IMR-90 (cell line): ENCODE measurements at regions not wholly inside any gene's neighbourhood (a gene's known extent, or its start where the extent isn't known, plus 50 kb on each side); places are given as distances from the start of the nearest gene placed in this dataset.

ENCODE experiments used
- ATAC-seq: fragments of 200-7000 bp; cut with Tn5 transposase; 2 replicates; pipeline ENCODE4 v1.9.1; 2020; ENCODE audit warnings: low read depth, mild to moderate bottlenecking, moderate library complexity
- BruUV-seq: library from RNA; stranded (reverse); fragments of 400-500 nt; replicated peaks from 2 replicates; lab custom pipeline; 2021; lab: Mats Ljungman, UMichigan
- CTCF ChIA-PET: fragments of 300-600 bp; formaldehyde crosslinking; extraction: SDS; loops from one replicate; lab custom pipeline; 2021; ENCODE audit warnings: antibody characterized with exemption; lab: Yijun Ruan, JAX
- POLR2A ChIA-PET: fragments of 300-600 bp; sonication (Branson Sonifier 250); formaldehyde crosslinking; loops from one replicate; lab custom pipeline; 2022; ENCODE audit warnings: antibody characterized with exemption; ENCODE audit not compliant: unreplicated experiment; lab: Charles Lee
- DNase-seq: peaks from one replicate; pipeline ENCODE4 v3.0.0; 2013
- H2AFZ ChIP-seq: replicated peaks from 2 replicates; pipeline ENCODE3; 2013; ENCODE audit warnings: low read length, mild to moderate bottlenecking; ENCODE audit not compliant: poor library complexity
- H2AK5ac ChIP-seq: 2 replicates; pipeline ENCODE4 v1.6.1; 2013; ENCODE audit warnings: low read depth, low read length, inconsistent platforms
- H2AK9ac ChIP-seq: replicated peaks from 2 replicates; pipeline ENCODE3; 2013; ENCODE audit warnings: mild to moderate bottlenecking, low read depth, low read length, moderate library complexity; ENCODE audit not compliant: poor library complexity
- H2BK120ac ChIP-seq: 2 replicates; pipeline ENCODE4 v1.6.1; 2013; ENCODE audit warnings: low read depth, low read length, inconsistent platforms
- H2BK15ac ChIP-seq: 3 replicates; pipeline ENCODE4 v1.6.1; 2013; ENCODE audit warnings: low read depth, low read length, inconsistent platforms
- H2BK20ac ChIP-seq: 2 replicates; pipeline ENCODE4 v1.6.1; 2013; ENCODE audit warnings: low read depth, mild to moderate bottlenecking, inconsistent platforms, low read length, moderate library complexity
- H2BK5ac ChIP-seq: 2 replicates; pipeline ENCODE4 v1.6.1; 2013; ENCODE audit warnings: mild to moderate bottlenecking, low read depth, low read length, inconsistent platforms; ENCODE audit not compliant: poor library complexity, severe bottlenecking
- H3K14ac ChIP-seq: replicated peaks from 2 replicates; pipeline ENCODE4 v1.6.1; 2013; ENCODE audit warnings: low read depth, low read length, inconsistent platforms
- H3K18ac ChIP-seq: 2 replicates; pipeline ENCODE4 v1.6.1; 2013; ENCODE audit warnings: low read depth, low read length, control low read depth
- H3K23ac ChIP-seq: 2 replicates; pipeline ENCODE4 v1.6.1; 2013; ENCODE audit warnings: low read depth, low read length, inconsistent platforms
- H3K27ac ChIP-seq: 2 replicates; pipeline ENCODE4 v1.5.1; 2013; ENCODE audit warnings: mild to moderate bottlenecking, control low read depth, low read length; ENCODE audit not compliant: insufficient read depth
- H3K27me3 ChIP-seq: 2 replicates; pipeline ENCODE4 v1.6.1; 2013; ENCODE audit warnings: low read length; ENCODE audit not compliant: control insufficient read depth, insufficient read depth
- H3K36me3 ChIP-seq: 2 replicates; pipeline ENCODE4 v1.6.1; 2013; ENCODE audit warnings: low read length, mixed read lengths; ENCODE audit not compliant: control insufficient read depth, insufficient read depth
- H3K4ac ChIP-seq: 2 replicates; pipeline ENCODE4 v1.6.1; 2013; ENCODE audit warnings: low read depth, low read length, inconsistent platforms
- H3K4me1 ChIP-seq: 2 replicates; pipeline ENCODE4 v1.6.1; 2013; ENCODE audit warnings: low read length, mixed read lengths; ENCODE audit not compliant: control insufficient read depth, insufficient read depth
- H3K4me2 ChIP-seq: 2 replicates; pipeline ENCODE4 v1.6.1; 2013; ENCODE audit warnings: low read depth, mild to moderate bottlenecking, control low read depth, low read length, moderate library complexity
- H3K4me3 ChIP-seq: 2 replicates; pipeline ENCODE4 v1.5.1; 2013; ENCODE audit warnings: low read depth, mild to moderate bottlenecking, control low read depth, low read length, moderate library complexity; ENCODE audit not compliant: insufficient read depth
- H3K56ac ChIP-seq: 2 replicates; pipeline ENCODE4 v1.6.1; 2013; ENCODE audit warnings: low read length, inconsistent platforms; ENCODE audit not compliant: insufficient read depth; ENCODE audit errors: extremely low read depth
- H3K79me1 ChIP-seq, 2 experiments: 2 replicates each; pipeline ENCODE4 v1.6.1; 2013; ENCODE audit warnings: low read length in 2 of 2, inconsistent platforms in 1 of 2, low read depth in 1 of 2
- H3K9ac ChIP-seq: 2 replicates; pipeline ENCODE4 v1.6.1; 2013; ENCODE audit warnings: low read depth, low read length, control low read depth
- H3K9me1 ChIP-seq: 2 replicates; pipeline ENCODE4 v1.6.1; 2013; ENCODE audit warnings: low read length, inconsistent platforms; ENCODE audit not compliant: insufficient read depth
- H3K9me3 ChIP-seq: 2 replicates; pipeline ENCODE4 v1.6.1; 2013; ENCODE audit warnings: low read length; ENCODE audit not compliant: control insufficient read depth, insufficient read depth
- H4K20me1 ChIP-seq: 2 replicates; pipeline ENCODE4 v1.6.1; 2013; ENCODE audit warnings: low read length, inconsistent platforms; ENCODE audit not compliant: insufficient read depth
- H4K5ac ChIP-seq: 2 replicates; pipeline ENCODE4 v1.6.1; 2013; ENCODE audit warnings: mild to moderate bottlenecking, low read depth, low read length, control low read depth
- H4K8ac ChIP-seq, 2 experiments: 2 replicates each; pipeline ENCODE4 v1.6.1; 2013; ENCODE audit warnings: low read depth in 2 of 2, low read length in 2 of 2, control low read depth in 1 of 2, inconsistent platforms in 1 of 2
- H4K91ac ChIP-seq: 2 replicates; pipeline ENCODE4 v1.6.1; 2013; ENCODE audit warnings: low read depth, low read length, inconsistent platforms; ENCODE audit not compliant: insufficient read depth
- BHLHE40 ChIP-seq: fragments of 150-350 bp; IDR thresholded peaks from 2 replicates; pipeline ENCODE4 v1.6.1; 2016; ENCODE audit warnings: mild to moderate bottlenecking, low read depth, low read length
- CEBPB ChIP-seq: IDR thresholded peaks from 2 replicates; pipeline ENCODE4 v1.6.1; 2012; ENCODE audit warnings: low read depth, low read length, improper control_type of control experiment
- CHD1 ChIP-seq: IDR thresholded peaks from 2 replicates; pipeline ENCODE4 v1.6.1; 2012; ENCODE audit warnings: low read depth, low read length, improper control_type of control experiment
- CTCF ChIP-seq: conservative IDR thresholded peaks from 2 replicates; pipeline ENCODE4 v1.5.1; 2012; ENCODE audit warnings: mild to moderate bottlenecking, low read depth, low read length, improper control_type of control experiment
- ELK1 ChIP-seq: fragments of 150-350 bp; IDR thresholded peaks from 2 replicates; pipeline ENCODE4 v1.6.1; 2016; ENCODE audit warnings: low read depth, mild to moderate bottlenecking, low read length, moderate library complexity, borderline replicate concordance
- FOS ChIP-seq: fragments of 150-350 bp; IDR thresholded peaks from 2 replicates; pipeline ENCODE4 v1.6.1; 2016; ENCODE audit warnings: low read depth, low read length
- MAFK ChIP-seq: IDR thresholded peaks from 2 replicates; pipeline ENCODE4 v1.6.1; 2012; ENCODE audit warnings: low read depth, low read length, improper control_type of control experiment
- MAZ ChIP-seq: IDR thresholded peaks from 2 replicates; pipeline ENCODE4 v1.6.1; 2012; ENCODE audit warnings: low read depth, mild to moderate bottlenecking, low read length, improper control_type of control experiment, moderate library complexity, borderline replicate concordance
- MXI1 ChIP-seq: IDR thresholded peaks from 2 replicates; pipeline ENCODE4 v1.6.1; 2012; ENCODE audit warnings: low read depth, mild to moderate bottlenecking, low read length, moderate library complexity, borderline replicate concordance
- NFE2L2 ChIP-seq: fragments of 150-350 bp; IDR thresholded peaks from 2 replicates; pipeline ENCODE4 v1.6.1; 2016; ENCODE audit warnings: low read depth, mild to moderate bottlenecking, low read length
- POLR2A ChIP-seq: IDR thresholded peaks from 2 replicates; pipeline ENCODE4 v1.6.1; 2012; ENCODE audit warnings: mild to moderate bottlenecking, low read depth, low read length
- RAD21 ChIP-seq: IDR thresholded peaks from 2 replicates; pipeline ENCODE4 v1.6.1; 2012; ENCODE audit warnings: low read length, improper control_type of control experiment
- RCOR1 ChIP-seq: IDR thresholded peaks from 2 replicates; pipeline ENCODE4 v1.6.1; 2012; ENCODE audit warnings: mild to moderate bottlenecking, low read length, improper control_type of control experiment; ENCODE audit not compliant: insufficient replicate concordance
- RFX5 ChIP-seq: IDR thresholded peaks from 2 replicates; pipeline ENCODE4 v1.8.0; 2012; ENCODE audit warnings: low read depth, mild to moderate bottlenecking, low read length, moderate library complexity
- SMC3 ChIP-seq: fragments of 150-350 bp; IDR thresholded peaks from 2 replicates; pipeline ENCODE4 v1.6.1; 2016; ENCODE audit warnings: low read depth, mild to moderate bottlenecking, antibody characterized with exemption, low read length, moderate library complexity
- USF2 ChIP-seq: fragments of 150-350 bp; IDR thresholded peaks from 2 replicates; pipeline ENCODE4 v1.6.1; 2017; ENCODE audit warnings: mild to moderate bottlenecking, antibody characterized with exemption, low read length, low read depth
- WGBS, 2 experiments: methylation state at CpG; one replicate each; pipeline versions ENCODE4 v1.1.5 to v1.1.7; 2013; ENCODE audit warnings: missing lambda C conversion rate in 2 of 2; ENCODE audit not compliant: insufficient read length in 1 of 2; ENCODE audit errors: extremely low coverage in 2 of 2; 5-methylcytosine and 5-hydroxymethylcytosine counted together
- dilution Hi-C: fragments of 300-500 bp; cut with HindIII; formaldehyde crosslinking; loops from one replicate; pipeline ENCODE4 v1.14.3; 2018; ENCODE audit warnings: low sequenced_read_pairs; ENCODE audit not compliant: unreplicated experiment
- in situ Hi-C: fragments of 300-500 bp; cut with MboI; formaldehyde crosslinking; loops from 3 replicates; pipeline ENCODE4 v1.14.3; 2019; ENCODE audit warnings: low sequenced_read_pairs, inconsistent platforms, mixed read lengths
- intact Hi-C: fragments of 100-400 bp; cut with micrococcal nuclease; formaldehyde crosslinking; loops from 2 replicates; pipeline ENCODE4 v1.10.0; 2022

GRCh38 chr5:118321081-118321480, 667.3 kb downstream of the DTWD2 start:
- POLR2A ChIA-PET: no interaction called here
- BruUV-seq: no TSS peak
- no peak overlapping the region for H3K14ac ChIP-seq

More at GRCh38 chr5:118321081-118321480, 667.3 kb downstream of the DTWD2 start:
- ATAC-seq (no peak), DNase-seq (no peak)
- no peak overlapping the region for H2AK9ac ChIP-seq
- no peak overlapping the region for H4K8ac ChIP-seq
- peaks cover 4% of the 10 kb centered on the region; the same call in 1 of the 2 replicates for H3K9me3 ChIP-seq
- no peak overlapping the region for H3K18ac ChIP-seq
- no peak overlapping the region for H3K4me2 ChIP-seq
- no peaks in the 10 kb centered on the region for H3K27me3 ChIP-seq
- H3K23ac ChIP-seq: no peak overlapping the region
- H4K20me1 ChIP-seq: no peaks in the 10 kb centered on the region
- no peaks in the 10 kb centered on the region for H3K79me1 ChIP-seq
- H2AK5ac ChIP-seq: no peak overlapping the region
- H2BK15ac ChIP-seq: no peak overlapping the region
- H3K27ac ChIP-seq: no peak overlapping the region
- H3K56ac ChIP-seq: no peak overlapping the region
- intact Hi-C loops (no loop called here), in situ Hi-C loops (no loop called here), dilution Hi-C loops (no loop called here)
- no peaks in the 10 kb centered on the region for H3K36me3 ChIP-seq
- H2BK20ac ChIP-seq: no peak overlapping the region
- no peaks in the 10 kb centered on the region for H3K4me1 ChIP-seq
- CTCF ChIA-PET: no interaction called here
- H2BK120ac ChIP-seq: no peak overlapping the region
- H3K9ac ChIP-seq: no peak overlapping the region
- no peak overlapping the region for H2AFZ ChIP-seq
- H2BK5ac ChIP-seq: no peak overlapping the region
- no peaks in the 10 kb centered on the region for H3K9me1 ChIP-seq
- no peak overlapping the region for H4K91ac ChIP-seq
- H3K4me3 ChIP-seq: no peak overlapping the region
- no peak overlapping the region for H4K5ac ChIP-seq
- no CpG with 5 or more reads among the region's 2 CpGs for WGBS, 2 experiments
- TF ChIP-seq BHLHE40 (no peak), NFE2L2 (no peak), RFX5 (no peak), MXI1 (no peak), CHD1 (no peak), MAZ (no peak), ELK1 (no peak), CEBPB (no peak), RCOR1 (no peak), RAD21 (no peak), USF2 (no peak), FOS (no peak), SMC3 (no peak), MAFK (no peak), CTCF (no peak), POLR2A (no peak)
- H3K4ac ChIP-seq: no peak overlapping the region
